Esophagus squamous epithelium (tissue), 5 donors: ENCODE measurements at regions not wholly inside any gene's neighbourhood (a gene's known extent, or its start where the extent isn't known, plus 50 kb on each side); places are given as distances from the start of the nearest gene placed in this dataset.

Experiments used
- DNase-seq: peaks from one replicate; lab custom pipeline; 2025; lab: John Stamatoyannopoulos, UW
- H3K27ac ChIP-seq, 4 donors: fragments of 200-600 bp; sonication (generic); one replicate each; pipeline ENCODE4 v1.5.1; 2016 to 2019; ENCODE audit warnings: mild to moderate bottlenecking in 1 of 4
- H3K27me3 ChIP-seq, 4 donors: fragments of 200-600 bp; sonication (generic); 1 replicate in 3 of 4; 2 replicates in 1 of 4; pipeline versions ENCODE4 v1.5.1 to v1.6.0; 2017 to 2021; ENCODE audit warnings: antibody characterized with exemption in 1 of 4
- H3K36me3 ChIP-seq, 3 donors: fragments of 200-600 bp; sonication (generic); one replicate each; pipeline ENCODE4 v1.5.1; 2016 to 2019
- H3K4me1 ChIP-seq, 3 donors: fragments of 200-600 bp; sonication (generic); one replicate each; pipeline ENCODE4 v1.5.1; 2017 to 2019
- H3K4me3 ChIP-seq, 4 donors: fragments of 200-600 bp; sonication (generic); 1 replicate in 3 of 4; 2 replicates in 1 of 4; pipeline ENCODE4 v1.5.1; 2016 to 2019; ENCODE audit warnings: mild to moderate bottlenecking in 2 of 4, moderate library complexity in 1 of 4
- H3K9me3 ChIP-seq, 3 donors: fragments of 200-600 bp; sonication (generic); one replicate each; pipeline ENCODE4 v1.5.1; 2016 to 2019
- POLR2A ChIP-seq, 4 donors: fragments of 450-650 bp; IDR thresholded peaks; one replicate each; pipeline ENCODE4 v1.6.1; 2017; ENCODE audit warnings: antibody characterized with exemption in 4 of 4, mild to moderate bottlenecking in 4 of 4, moderate library complexity in 3 of 4
- WGBS, 2 donors: methylation state at CpG; one replicate each; pipeline ENCODE4 v1.1.5; 2018; 5-methylcytosine and 5-hydroxymethylcytosine counted together
- intact Hi-C: fragments of 100-400 bp; cut with DNase I; formaldehyde crosslinking; loops from one replicate; pipeline ENCODE4 v1.15.0; 2022
- TF ChIP-seq, protein P1 (sequence below), 6 experiments: fragments of 450-650 bp in 4 of 6; fragments of 200-600 bp in 2 of 6; sonication (generic) in 2 of 6; IDR thresholded peaks; one replicate each; pipeline ENCODE4 v1.5.1; 2016 to 2019; ENCODE audit warnings: antibody characterized with exemption in 6 of 6, mild to moderate bottlenecking in 4 of 6, moderate library complexity in 4 of 6
- donor health status: DM: yes; HTN: yes; CAD: no.

DNA sequence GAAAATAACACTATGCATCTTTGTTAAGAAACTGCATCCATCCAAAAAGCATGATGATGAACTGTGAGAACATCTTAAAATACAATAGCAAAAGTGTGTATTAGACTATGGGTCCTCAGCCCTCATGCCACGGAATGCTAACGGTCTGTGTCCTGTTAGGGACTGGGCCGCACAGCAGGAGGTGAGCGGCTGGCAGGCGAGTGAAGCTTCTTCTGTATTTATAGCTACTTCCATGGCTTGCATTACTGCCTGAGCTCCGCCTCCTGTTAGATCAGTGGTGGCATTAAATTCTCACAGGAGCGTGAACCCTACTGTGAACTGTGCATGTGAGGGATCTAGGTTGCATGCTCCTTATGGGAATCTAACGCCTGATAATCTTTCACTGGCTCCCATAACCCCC, 129.8 kb downstream of the NXNL2 start:
- no peak for DNase-seq
- Histone ChIP-seq H3K36me3 (no peaks in the 10 kb centered on the region), H3K4me3 (no peak overlapping the region), H3K27me3 (no peaks in the 10 kb centered on the region), H3K27ac (no peak overlapping the region), H3K4me1 (no peaks in the 10 kb centered on the region), H3K9me3 (no peaks in the 10 kb centered on the region)
- TF ChIP-seq, protein P1, sequence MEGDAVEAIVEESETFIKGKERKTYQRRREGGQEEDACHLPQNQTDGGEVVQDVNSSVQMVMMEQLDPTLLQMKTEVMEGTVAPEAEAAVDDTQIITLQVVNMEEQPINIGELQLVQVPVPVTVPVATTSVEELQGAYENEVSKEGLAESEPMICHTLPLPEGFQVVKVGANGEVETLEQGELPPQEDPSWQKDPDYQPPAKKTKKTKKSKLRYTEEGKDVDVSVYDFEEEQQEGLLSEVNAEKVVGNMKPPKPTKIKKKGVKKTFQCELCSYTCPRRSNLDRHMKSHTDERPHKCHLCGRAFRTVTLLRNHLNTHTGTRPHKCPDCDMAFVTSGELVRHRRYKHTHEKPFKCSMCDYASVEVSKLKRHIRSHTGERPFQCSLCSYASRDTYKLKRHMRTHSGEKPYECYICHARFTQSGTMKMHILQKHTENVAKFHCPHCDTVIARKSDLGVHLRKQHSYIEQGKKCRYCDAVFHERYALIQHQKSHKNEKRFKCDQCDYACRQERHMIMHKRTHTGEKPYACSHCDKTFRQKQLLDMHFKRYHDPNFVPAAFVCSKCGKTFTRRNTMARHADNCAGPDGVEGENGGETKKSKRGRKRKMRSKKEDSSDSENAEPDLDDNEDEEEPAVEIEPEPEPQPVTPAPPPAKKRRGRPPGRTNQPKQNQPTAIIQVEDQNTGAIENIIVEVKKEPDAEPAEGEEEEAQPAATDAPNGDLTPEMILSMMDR (IDR thresholded peaks at IDR 0.05): no peak
- TF ChIP-seq POLR2A (IDR thresholded peaks at IDR 0.05): no peak
- intact Hi-C loops: no loop called here
- 87 to 92% methylated on average over 8 of the region's 8 CpGs for WGBS, 2 donors

DNA sequence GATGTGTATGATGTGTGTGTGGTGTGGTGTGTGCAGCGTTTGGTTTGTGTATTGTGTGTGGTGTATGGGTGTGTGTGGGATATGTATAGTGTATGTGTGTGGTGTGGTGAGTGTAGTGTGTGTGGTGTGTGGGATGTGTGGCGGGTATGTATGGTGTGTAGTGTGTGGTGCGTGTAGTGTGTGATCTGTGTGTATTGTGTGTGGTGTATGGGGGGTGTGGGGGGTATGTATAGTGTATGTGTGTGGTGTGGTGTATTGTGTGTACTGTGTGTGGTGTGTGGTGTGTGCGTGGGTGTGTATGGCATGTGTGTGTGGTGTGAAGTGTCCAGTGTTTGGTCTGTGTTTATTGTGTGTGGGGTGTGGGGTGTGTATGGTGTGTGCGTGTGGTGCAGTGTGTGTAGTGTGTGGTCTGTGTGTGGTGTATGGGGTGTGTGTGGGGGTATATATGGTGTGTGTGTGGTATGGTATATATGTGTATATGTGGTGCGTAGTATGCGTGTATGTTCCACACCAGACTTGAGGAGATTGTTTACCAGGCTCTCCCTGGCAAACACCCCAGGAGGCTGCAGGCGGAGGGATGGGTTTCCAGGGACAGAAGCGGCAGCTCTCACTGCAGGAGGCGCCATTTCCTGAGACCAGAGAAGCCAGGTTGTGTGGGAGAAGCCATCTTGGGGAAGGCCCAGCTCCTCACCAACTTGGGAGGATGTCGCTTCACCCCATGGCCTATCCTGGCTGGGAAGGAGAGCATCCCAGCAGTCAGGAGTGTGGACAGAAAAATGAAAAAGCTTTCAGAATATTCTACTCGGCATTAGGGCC, 138.1 kb downstream of the NXNL2 start:
- Histone ChIP-seq H3K4me3 (no peak overlapping the region), H3K9me3 (peaks cover 0 to 6% (median 0%) of the 10 kb centered on the region in 3 donors), H3K27me3 (no peaks in the 10 kb centered on the region), H3K36me3 (no peaks in the 10 kb centered on the region), H3K4me1 (no peaks in the 10 kb centered on the region), H3K27ac (no peak overlapping the region)
- intact Hi-C loops: no loop called here
- TF ChIP-seq POLR2A (IDR thresholded peaks at IDR 0.05): no peak
- TF ChIP-seq, protein P1 (IDR thresholded peaks at IDR 0.05): no peak
- 88 to 90% methylated on average over 8 to 12 of the region's 12 CpGs for WGBS, 2 donors
- no peak for DNase-seq

DNA sequence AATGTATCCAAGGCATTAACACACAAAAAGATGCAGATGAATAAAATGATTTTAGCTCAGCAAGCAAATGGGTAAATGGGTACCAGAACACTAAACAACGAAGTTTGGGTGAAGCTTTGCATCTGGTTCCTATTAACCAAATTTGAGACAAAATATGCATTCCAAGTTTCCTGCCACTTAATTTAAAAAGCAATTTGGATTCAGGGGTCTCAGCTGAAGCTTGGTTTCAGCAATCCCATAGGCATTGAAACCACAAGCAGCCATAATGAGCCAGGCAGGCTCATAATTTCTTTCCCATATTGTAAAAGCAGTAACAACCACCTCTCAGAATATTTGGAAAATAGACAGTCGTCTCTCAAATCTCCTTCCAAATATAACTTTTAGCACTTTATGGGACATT, 138.9 kb downstream of the NXNL2 start:
- TF ChIP-seq POLR2A (IDR thresholded peaks at IDR 0.05): no peak
- TF ChIP-seq, protein P1 (IDR thresholded peaks at IDR 0.05): no peak
- H3K36me3 ChIP-seq: no peaks in the 10 kb centered on the region
- DNase-seq: no peak
- H3K4me1 ChIP-seq: no peaks in the 10 kb centered on the region
- 73 to 83% methylated on average over 2 of the region's 2 CpGs for WGBS, 2 donors
- peaks cover 0 to 6% (median 0%) of the 10 kb centered on the region in 3 donors for H3K9me3 ChIP-seq
- H3K27ac ChIP-seq: no peak overlapping the region
- intact Hi-C loops: no loop called here
- no peaks in the 10 kb centered on the region for H3K27me3 ChIP-seq
- H3K4me3 ChIP-seq: no peak overlapping the region

DNA sequence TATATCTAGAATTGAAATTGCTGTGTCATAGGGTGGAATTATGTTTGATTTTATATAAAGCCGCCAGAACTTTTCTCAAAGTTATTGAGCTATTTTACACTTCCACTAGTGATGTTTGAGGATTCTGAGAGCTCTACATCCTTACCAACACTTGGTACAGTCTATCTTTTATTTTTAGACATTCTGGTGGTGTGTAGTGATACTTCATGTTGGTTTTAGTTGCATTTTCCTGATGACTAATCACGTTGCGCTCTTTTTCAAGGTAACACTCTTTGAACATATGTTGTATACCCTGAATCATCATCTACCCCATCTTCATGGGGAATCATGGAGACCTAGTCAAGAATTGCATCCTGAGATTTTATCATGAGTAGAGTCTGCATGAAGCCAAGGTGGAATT, 141.7 kb downstream of the NXNL2 start:
- no peaks in the 10 kb centered on the region for H3K27me3 ChIP-seq
- intact Hi-C loops: no loop called here
- no peaks in the 10 kb centered on the region for H3K9me3 ChIP-seq
- H3K27ac ChIP-seq: no peak overlapping the region
- TF ChIP-seq, protein P1 (IDR thresholded peaks at IDR 0.05): no peak
- TF ChIP-seq POLR2A (IDR thresholded peaks at IDR 0.05): no peak
- no peaks in the 10 kb centered on the region for H3K36me3 ChIP-seq
- no peak for DNase-seq
- H3K4me1 ChIP-seq: no peaks in the 10 kb centered on the region
- H3K4me3 ChIP-seq: no peak overlapping the region
- WGBS, 2 donors: 81 to 88% methylated on average over 3 of the region's 3 CpGs

DNA sequence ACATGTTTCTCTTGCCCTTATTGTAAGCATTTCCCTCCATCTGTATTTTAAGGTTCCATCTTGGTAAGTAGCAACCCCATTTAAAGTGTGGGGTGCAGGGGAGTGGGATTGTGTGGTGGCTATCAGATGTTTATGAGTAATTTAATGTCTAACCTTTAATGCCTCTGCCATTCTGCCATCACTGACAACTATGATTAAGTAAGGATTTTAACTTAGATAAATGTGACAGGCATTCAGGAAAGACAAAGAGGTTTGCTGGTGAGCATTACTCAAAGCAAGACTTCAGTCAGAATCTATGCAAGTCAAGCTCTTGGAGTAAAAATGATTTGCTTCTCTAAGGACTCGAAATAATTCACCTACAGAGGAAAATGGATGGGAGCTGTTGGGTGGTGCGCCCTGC, 143.0 kb downstream of the NXNL2 start:
- intact Hi-C loops: no loop called here
- H3K36me3 ChIP-seq: no peaks in the 10 kb centered on the region
- H3K4me1 ChIP-seq: no peaks in the 10 kb centered on the region
- H3K27me3 ChIP-seq: no peaks in the 10 kb centered on the region
- no peak overlapping the region for H3K27ac ChIP-seq
- no peaks in the 10 kb centered on the region for H3K9me3 ChIP-seq
- DNase-seq: no peak
- TF ChIP-seq POLR2A (IDR thresholded peaks at IDR 0.05): no peak
- TF ChIP-seq, protein P1 (IDR thresholded peaks at IDR 0.05): no peak
- 68 to 83% methylated on average over 2 of the region's 2 CpGs for WGBS, 2 donors
- no peak overlapping the region for H3K4me3 ChIP-seq
